HG03521 (cell line): ENCODE measurements at regions not wholly inside any gene's neighbourhood (a gene's known extent, or its start where the extent isn't known, plus 50 kb on each side); places are given as distances from the start of the nearest gene placed in this dataset.

Experiments
- ATAC-seq: cut with Tn5 transposase; IDR thresholded peaks from one replicate; pipeline ENCODE4 v1.9.1; 2021; ENCODE audit warnings: mild to moderate bottlenecking, moderate library complexity; ENCODE audit not compliant: unreplicated experiment

- ATAC-seq = no peak
Measured at GRCh38 chr1:108016451-108016920, 51.5 kb upstream of the VAV3 start.
